ENCODE measurements at regions not wholly inside any gene's neighbourhood (a gene's known extent, or its start where the extent isn't known, plus 50 kb on each side); places are given as distances from the start of the nearest gene placed in this dataset.
A peak's percentile ranks its signal among the peaks of the same experiment; 100 is the strongest.

- DNase-seq, result no peak
These were observed 179.7 kb upstream of the LPP start for GRCh38 chr3:187973977-187974870.

GRCh38 chr3:187974871-187975271 lies 179.1 kb upstream of the LPP start:
- no peak for DNase-seq

- DNase-seq, result no peak
These were observed 178.2 kb upstream of the LPP start for GRCh38 chr3:187975561-187976364.

DNA sequence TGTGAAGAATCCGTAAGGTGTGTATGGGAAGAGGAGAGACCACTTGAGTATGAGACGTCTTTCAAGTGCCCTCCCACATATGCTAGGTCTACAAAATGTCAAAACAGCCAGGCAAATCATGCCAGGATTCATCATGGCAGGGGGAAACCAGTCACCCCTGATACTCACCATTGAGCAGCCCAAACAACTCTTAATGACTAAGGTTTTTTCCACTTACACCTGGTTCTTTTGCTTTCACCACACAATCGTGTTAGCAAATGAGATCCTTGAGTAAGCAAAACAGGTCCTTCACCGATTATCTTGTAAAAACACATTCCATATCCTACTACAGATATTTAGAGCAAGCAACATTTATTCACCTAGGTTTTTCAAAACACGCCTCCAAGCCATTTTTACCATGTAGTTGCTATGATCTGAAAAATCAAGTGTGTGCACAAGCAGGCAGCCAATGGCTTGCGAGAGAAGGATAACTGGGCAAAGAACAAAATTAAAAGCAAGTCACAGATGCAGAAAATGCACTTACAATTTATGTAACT lies 177.5 kb upstream of the LPP start:
- DNase-seq, result no peak

DNA sequence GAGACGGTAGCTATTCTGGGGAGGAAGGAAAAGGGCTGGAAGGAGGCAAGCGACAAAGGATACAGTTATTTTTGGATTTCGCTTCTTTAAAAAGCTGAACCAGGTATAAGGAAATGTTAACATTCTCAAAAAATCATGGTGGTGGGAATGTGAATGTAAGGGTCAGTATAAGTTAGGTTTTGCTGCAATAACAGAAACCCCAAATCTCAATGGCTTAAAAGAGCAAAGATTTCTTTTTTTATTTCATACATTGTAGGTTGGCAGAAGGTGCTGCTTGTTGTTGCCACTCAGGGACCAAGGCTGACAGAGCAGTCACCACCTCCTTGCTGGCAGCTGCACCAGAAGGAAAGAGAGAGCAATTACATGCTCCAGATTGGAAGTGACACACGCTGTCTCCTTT lies 176.3 kb upstream of the LPP start:
- no peak for DNase-seq

DNA sequence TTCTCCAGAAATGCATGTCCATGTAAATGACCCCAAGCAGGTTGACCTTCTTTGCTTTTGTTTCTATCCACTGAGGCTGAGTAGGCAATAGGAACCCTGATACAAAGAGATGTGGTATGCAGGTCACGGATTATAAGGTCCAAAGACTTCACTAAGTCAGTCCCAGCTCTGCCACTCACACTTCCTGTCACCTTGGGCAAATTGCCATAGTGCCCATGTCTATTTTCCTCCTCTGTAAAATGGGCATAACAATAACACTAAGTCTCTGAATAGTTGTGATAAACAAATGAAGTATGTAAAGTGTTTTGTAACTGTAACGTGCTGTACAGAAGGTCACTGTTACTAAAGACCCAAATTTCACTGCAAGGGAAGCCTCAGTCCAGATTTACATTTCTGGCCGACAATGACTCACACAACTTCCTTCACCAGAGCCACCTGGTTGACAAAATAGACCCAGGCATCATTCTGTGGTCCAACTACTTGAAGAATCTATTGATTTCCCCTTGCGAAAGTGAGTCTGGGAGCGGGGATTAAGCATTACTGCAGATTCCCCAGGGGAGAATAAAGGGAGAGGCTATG lies 175.4 kb upstream of the LPP start:
- no peak for DNase-seq

DNA sequence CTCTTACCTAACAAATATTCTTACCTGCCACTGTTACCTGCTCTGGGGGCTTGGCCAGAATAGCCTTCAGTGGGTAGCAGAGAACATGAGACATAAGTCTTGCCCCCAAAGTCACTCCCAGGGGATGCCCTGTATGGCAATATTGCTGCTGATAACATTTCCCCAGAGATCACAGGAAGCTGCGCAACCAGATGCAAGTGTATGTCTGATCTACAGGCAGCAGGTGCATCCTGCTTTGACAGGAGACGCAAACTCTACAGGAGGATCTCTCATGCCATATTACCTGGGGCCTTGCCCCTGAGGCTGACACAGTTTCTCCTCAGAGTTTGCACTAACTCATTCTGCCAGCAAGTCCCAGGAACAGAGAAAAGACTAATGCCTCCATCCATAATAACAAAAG lies 174.4 kb upstream of the LPP start:
- no peak for DNase-seq

- no peak for DNase-seq
These were observed 173.1 kb upstream of the LPP start for GRCh38 chr3:187980861-187981260.

DNA sequence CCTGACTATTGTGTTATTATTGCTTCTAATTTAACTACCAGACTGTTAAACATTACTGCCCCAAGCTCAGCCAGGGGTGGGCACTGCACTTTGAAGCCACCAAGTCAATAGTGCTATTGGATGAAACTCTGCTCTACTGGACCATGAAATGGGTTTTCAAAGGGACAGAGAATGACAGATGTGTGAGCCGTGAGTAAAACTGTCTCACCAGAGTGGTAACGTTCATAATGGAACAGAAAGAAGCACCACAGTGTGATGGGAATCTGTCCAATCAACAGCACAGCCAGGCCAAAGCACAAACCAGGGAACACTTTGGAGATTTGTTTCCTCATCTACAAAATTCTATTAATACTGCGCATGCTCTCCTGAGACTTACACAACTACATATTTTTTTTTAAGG lies 171.8 kb upstream of the LPP start:
- DNase-seq, result no peak

DNA sequence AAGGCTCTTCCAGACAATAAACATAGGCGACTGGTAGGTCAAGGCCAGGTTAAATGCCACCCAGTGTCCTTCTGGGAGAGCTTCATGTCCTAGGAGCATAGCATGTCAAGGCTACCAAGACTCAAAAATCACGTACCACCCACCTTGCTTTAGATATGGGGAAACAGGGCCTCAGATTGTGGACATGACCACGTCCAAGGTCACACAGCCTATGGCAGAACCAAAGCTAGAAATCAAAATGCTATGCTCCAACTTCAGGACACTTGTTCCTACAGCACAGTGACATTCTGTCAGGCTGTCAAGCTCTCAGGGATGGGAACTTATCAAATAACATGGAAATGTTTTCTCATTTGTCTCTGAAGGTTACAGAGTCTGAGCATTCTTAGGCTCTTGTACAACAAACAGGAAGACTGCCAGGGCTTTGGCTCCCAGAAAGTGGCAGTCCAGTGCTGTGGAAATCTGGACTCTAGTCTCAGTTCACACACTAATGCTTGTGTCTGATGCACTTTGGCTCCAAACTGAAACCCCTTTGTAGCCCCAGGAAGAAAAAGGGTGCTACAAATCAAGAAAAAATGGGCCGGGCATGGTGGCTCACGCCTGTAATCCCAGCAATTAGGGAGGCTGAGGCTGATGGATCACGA lies 170.4 kb upstream of the LPP start:
- no peak for DNase-seq

DNA sequence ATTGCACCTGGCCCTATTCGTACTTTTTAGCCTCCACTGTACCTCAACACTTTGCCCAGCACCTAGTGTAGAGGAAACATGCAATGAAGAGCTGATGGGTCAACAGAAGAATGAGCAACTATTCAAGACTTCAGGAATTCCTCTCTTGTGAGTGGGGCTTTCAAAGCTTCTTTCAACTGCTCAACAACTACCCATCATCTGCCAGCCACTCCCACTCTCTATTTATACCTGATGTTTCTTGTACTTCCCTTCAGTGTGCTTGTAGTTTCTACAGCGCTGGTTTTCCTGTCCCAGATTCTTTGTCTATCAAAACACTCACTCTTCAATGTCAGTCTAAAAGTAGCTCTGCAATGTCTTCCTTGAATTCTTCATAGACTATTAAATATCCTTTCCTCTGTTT lies 168.3 kb upstream of the LPP start:
- DNase-seq, result no peak

DNA sequence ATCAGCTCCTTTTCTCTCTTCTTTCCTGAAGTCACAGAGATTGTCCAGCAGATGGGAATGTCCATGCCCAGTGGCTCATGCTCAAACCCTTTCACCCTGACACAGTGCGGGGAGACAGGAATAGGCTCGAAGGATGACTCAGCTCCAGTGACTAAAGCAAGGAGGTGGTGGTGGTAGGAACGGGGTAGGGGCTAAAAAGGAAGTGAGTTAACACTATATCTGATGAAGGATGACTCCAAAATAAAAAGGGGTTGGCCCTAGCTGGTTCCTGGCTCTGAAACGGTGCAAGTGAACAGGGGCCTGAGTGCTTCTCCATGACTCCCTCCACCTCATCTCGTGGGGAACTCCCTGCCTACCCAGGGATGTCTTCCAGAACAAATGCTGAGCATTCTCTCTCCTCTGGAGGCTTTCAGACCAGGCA lies 167.4 kb upstream of the LPP start:
- peak in 1 of 3 donors; percentile 86 for DNase-seq

GRCh38 chr3:187987187-187987586 lies 166.8 kb upstream of the LPP start:
- no peak for DNase-seq

- no peak for DNase-seq
These were observed 166.0 kb upstream of the LPP start for GRCh38 chr3:187987924-187988323.

GRCh38 chr3:187989575-187990153 lies 164.3 kb upstream of the LPP start:
- DNase-seq, result peak in 1 of 3 donors; percentile 31

DNA sequence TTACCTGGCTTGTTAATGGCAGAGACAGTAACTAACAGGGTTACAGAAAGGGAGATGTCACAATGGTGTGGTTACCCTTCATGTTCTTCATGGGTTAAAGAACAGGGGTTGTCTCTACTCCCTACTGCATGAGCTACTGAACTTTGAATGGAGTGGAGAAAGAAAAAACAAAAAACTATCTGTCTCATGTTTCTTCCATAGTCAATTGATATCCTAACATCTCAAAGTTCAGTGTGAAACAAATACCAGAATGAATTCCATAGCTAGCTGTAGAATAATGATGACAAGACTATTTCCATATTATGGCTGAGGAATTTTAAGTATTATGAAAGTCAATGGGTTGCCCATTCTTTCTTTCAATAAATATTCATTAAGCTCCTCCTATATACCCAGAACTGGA lies 161.3 kb upstream of the LPP start:
- no peak for DNase-seq

- peak in 1 of 3 donors; percentile 71 for DNase-seq
These were observed 159.5 kb upstream of the LPP start for GRCh38 chr3:187994221-187995042.

DNA sequence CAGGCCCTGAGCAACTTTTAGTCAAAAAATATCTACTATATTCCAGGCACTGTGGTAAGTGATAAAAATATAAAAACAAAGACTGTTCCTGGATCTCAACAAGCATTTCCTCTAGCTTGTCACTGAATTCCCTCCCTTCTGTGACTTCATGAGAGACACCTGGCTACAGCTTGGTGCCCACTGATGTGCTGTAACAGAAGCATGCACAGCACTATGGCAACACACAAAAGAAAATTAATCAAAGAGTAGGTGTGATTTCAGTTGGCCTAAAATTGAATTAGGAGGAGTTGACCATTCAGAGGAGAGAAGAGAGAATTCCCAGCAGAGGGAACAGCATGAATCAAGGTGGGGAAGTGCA lies 158.9 kb upstream of the LPP start:
- DNase-seq, result no peak

GRCh38 chr3:187995667-187996066 lies 158.3 kb upstream of the LPP start:
- no peak for DNase-seq

GRCh38 chr3:187996609-187997008 lies 157.3 kb upstream of the LPP start:
- no peak for DNase-seq

DNA sequence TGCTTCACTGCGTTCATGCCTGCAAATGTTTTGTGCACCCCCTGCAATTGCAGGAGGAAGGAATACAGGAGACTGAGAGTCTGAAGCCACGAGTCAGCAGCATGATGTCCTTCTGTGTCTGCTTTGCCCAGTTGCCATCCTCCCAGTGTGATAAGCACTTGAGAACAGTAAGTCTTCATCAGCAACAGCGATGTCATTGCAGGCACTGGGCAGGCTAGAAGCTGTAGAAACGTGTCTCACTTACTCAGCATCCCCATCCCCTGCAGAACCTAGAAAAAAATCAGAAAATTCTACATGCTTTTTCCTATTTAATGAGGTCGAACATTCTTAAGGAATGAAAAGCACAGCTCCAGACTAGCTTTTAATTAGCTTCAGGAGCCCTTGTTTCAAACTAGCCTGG lies 156.5 kb upstream of the LPP start:
- DNase-seq, result peak in 1 of 3 donors; percentile 23
